ENCODE measurements at regions not wholly inside any gene's neighbourhood (a gene's known extent, or its start where the extent isn't known, plus 50 kb on each side); places are given as distances from the start of the nearest gene placed in this dataset.

- DNase-seq, result no peak
These were observed 618.1 kb downstream of the ZNF385D start for GRCh38 chr3:21132896-21133295.

GRCh38 chr3:21120826-21121225, 630.2 kb downstream of the ZNF385D start:
- no peak for DNase-seq

- DNase-seq, result no peak
These were observed 633.6 kb downstream of the ZNF385D start for GRCh38 chr3:21117370-21117769.

GRCh38 chr3:21109056-21109455, 642.0 kb downstream of the ZNF385D start:
- DNase-seq, result no peak

- no peak for DNase-seq
These were observed 645.2 kb downstream of the ZNF385D start for GRCh38 chr3:21105784-21106183.

- DNase-seq, result no peak
These were observed 650.2 kb downstream of the ZNF385D start for GRCh38 chr3:21100656-21101359.

GRCh38 chr3:21094686-21095085, 656.3 kb downstream of the ZNF385D start:
- no peak for DNase-seq

- no peak for DNase-seq
These were observed 677.4 kb downstream of the ZNF385D start for GRCh38 chr3:21073561-21073960.

GRCh38 chr3:21067031-21067813, 683.8 kb downstream of the ZNF385D start:
- DNase-seq, result no peak

GRCh38 chr3:21062831-21063294, 688.1 kb downstream of the ZNF385D start:
- DNase-seq, result no peak

GRCh38 chr3:21059404-21059803, 691.6 kb downstream of the ZNF385D start:
- no peak for DNase-seq

GRCh38 chr3:21056293-21056692, 694.7 kb downstream of the ZNF385D start:
- no peak for DNase-seq

- DNase-seq, result no peak
These were observed 696.0 kb downstream of the ZNF385D start for GRCh38 chr3:21055015-21055414.

- no peak for DNase-seq
These were observed 696.9 kb downstream of the ZNF385D start for GRCh38 chr3:21054064-21054463.

- no peak for DNase-seq
These were observed 701.5 kb downstream of the ZNF385D start for GRCh38 chr3:21049334-21050062.

- no peak for DNase-seq
These were observed 707.9 kb downstream of the ZNF385D start for GRCh38 chr3:21043139-21043538.

GRCh38 chr3:21042184-21042583, 708.8 kb downstream of the ZNF385D start:
- no peak for DNase-seq

GRCh38 chr3:21041621-21042020, 709.4 kb downstream of the ZNF385D start:
- DNase-seq, result no peak

GRCh38 chr3:21036888-21037287, 714.1 kb downstream of the ZNF385D start:
- no peak for DNase-seq

- no peak for DNase-seq
These were observed 722.6 kb downstream of the ZNF385D start for GRCh38 chr3:21028412-21028811.

- no peak for DNase-seq
These were observed 726.4 kb downstream of the ZNF385D start for GRCh38 chr3:21024563-21024962.

- DNase-seq, result no peak
These were observed 730.3 kb downstream of the ZNF385D start for GRCh38 chr3:21020681-21021080.

GRCh38 chr3:21020043-21020442, 731.0 kb downstream of the ZNF385D start:
- DNase-seq, result no peak
